Activated CD4-positive, alpha-beta T cell treated with anti-CD3 and anti-CD28 coated beads, Interleukin-2, amount 50 U/mL, for 24 hours (primary cell): ENCODE measurements at regions not wholly inside any gene's neighbourhood (a gene's known extent, or its start where the extent isn't known, plus 50 kb on each side); places are given as distances from the start of the nearest gene placed in this dataset.
"Not testable (repeated sequence)": the region's sequence is repeated elsewhere in the genome, so short reads cannot be mapped to it uniquely, and the experiment has no call there.

Experiments used
- DNase-seq, 2 donors: peaks; one replicate each; pipeline ENCODE4 v3.0.0-alpha.2; 2020; ENCODE audit warnings: low read depth in 1 of 2, low spot score in 1 of 2

GRCh38 chr7:25580141-25580540, 351.9 kb upstream of the NPVF start:
- no peak for DNase-seq

- no peak for DNase-seq
Observed at GRCh38 chr7:25583621-25584020, 355.3 kb upstream of the NPVF start.

GRCh38 chr7:25584112-25584938, 356.0 kb upstream of the NPVF start:
- DNase-seq, result no peak

GRCh38 chr7:25586513-25586912, 358.2 kb upstream of the NPVF start:
- DNase-seq, result no peak

- DNase-seq, result no peak
Observed at GRCh38 chr7:25594122-25594521, 365.8 kb upstream of the NPVF start.

GRCh38 chr7:25594728-25595127, 366.4 kb upstream of the NPVF start:
- DNase-seq, result no peak

GRCh38 chr7:25595996-25596395, 367.7 kb upstream of the NPVF start:
- no peak for DNase-seq

- DNase-seq, result no peak
Observed at GRCh38 chr7:25596443-25596842, 368.2 kb upstream of the NPVF start.

GRCh38 chr7:25597946-25598345, 369.7 kb upstream of the NPVF start:
- no peak for DNase-seq

GRCh38 chr7:25598765-25599164, 370.5 kb upstream of the NPVF start:
- no peak for DNase-seq

GRCh38 chr7:25600262-25600920, 372.1 kb upstream of the NPVF start:
- DNase-seq, result no peak

GRCh38 chr7:25602730-25603426, 374.6 kb upstream of the NPVF start:
- not testable (repeated sequence) for DNase-seq

GRCh38 chr7:25603427-25603740, 375.1 kb upstream of the NPVF start:
- DNase-seq, result not testable (repeated sequence)

- DNase-seq, result no peak
Observed at GRCh38 chr7:25611196-25611595, 382.9 kb upstream of the NPVF start.

- DNase-seq, result no peak
Observed at GRCh38 chr7:25613912-25614311, 385.6 kb upstream of the NPVF start.

- no peak for DNase-seq
Observed at GRCh38 chr7:25614415-25614814, 386.1 kb upstream of the NPVF start.

- DNase-seq, result no peak
Observed at GRCh38 chr7:25615003-25615402, 386.7 kb upstream of the NPVF start.

- no peak for DNase-seq
Observed at GRCh38 chr7:25615593-25615992, 387.3 kb upstream of the NPVF start.

- DNase-seq, result no peak
Observed at GRCh38 chr7:25617214-25617613, 388.9 kb upstream of the NPVF start.

GRCh38 chr7:25617673-25618072, 389.4 kb upstream of the NPVF start:
- no peak for DNase-seq

- no peak for DNase-seq
Observed at GRCh38 chr7:25619381-25619780, 391.1 kb upstream of the NPVF start.
